ENCODE measurements at regions not wholly inside any gene's neighbourhood (a gene's known extent, or its start where the extent isn't known, plus 50 kb on each side); places are given as distances from the start of the nearest gene placed in this dataset.

GRCh38 chr2:12045864-12046291, 299.4 kb downstream of the LPIN1 start:
- TF ChIP-seq CTCF (IDR thresholded peaks at IDR 0.05; ENCODE audit: low read depth, low read length) (no peak), EZH2phosphoT487 (IDR thresholded peaks at IDR 0.05; ENCODE audit: low read depth) (no peak)
